Lower leg skin (tissue), 3 donors: ENCODE measurements at regions not wholly inside any gene's neighbourhood (a gene's known extent, or its start where the extent isn't known, plus 50 kb on each side); places are given as distances from the start of the nearest gene placed in this dataset.

Source experiments
- CTCF ChIP-seq, 3 donors: fragments of 450-650 bp; IDR thresholded peaks; one replicate each; pipeline ENCODE4 v1.5.1; 2016; ENCODE audit warnings: antibody characterized with exemption in 3 of 3, mild to moderate bottlenecking in 3 of 3, moderate library complexity in 2 of 3
- POLR2A ChIP-seq, 2 donors: fragments of 450-650 bp; IDR thresholded peaks; one replicate each; pipeline ENCODE4 v1.6.1; 2016 to 2017; ENCODE audit warnings: antibody characterized with exemption in 2 of 2, mild to moderate bottlenecking in 1 of 2, moderate library complexity in 1 of 2

GRCh38 chr2:56952871-56953270 is 769.1 kb downstream of the CCDC85A start:
- no peak for TF ChIP-seq CTCF (IDR thresholded peaks at IDR 0.05)
- no peak for TF ChIP-seq POLR2A (IDR thresholded peaks at IDR 0.05)
